ENCODE measurements at regions not wholly inside any gene's neighbourhood (a gene's known extent, or its start where the extent isn't known, plus 50 kb on each side); places are given as distances from the start of the nearest gene placed in this dataset.

DNA sequence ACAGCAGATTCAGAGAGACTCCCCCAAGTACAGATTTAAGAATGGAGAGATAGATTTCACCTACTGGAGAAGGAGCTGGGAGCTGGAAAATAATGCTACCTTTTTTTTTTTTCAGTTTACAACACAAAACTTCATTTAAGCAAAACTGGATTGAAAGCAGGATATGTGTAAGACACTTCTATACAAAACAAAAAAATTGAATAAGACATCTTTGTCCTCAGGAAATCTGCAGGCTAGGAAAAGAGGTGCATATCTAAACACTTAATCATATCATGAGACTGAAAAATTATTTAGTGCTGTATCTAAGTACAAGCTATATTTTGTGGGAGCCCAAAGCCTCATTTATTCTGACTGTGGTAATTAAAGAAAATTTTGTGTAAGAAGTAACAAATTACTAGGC lies 516.1 kb downstream of the ZIC1 start:
- Histone ChIP-seq H3K4me1 (ENCODE audit: control insufficient read depth, insufficient read depth, low read length) (no peaks in the 10 kb centered on the region), H3K4me2 (ENCODE audit: control insufficient read depth, insufficient read depth) (no peak overlapping the region), H4K20me1 (ENCODE audit: control insufficient read depth, insufficient read depth) (no peaks in the 10 kb centered on the region), H3K79me2 (ENCODE audit: control insufficient read depth, insufficient read depth, low read length) (no peaks in the 10 kb centered on the region), H2AFZ (ENCODE audit: control insufficient read depth, low read depth, low read length) (no peak overlapping the region), H3K36me3 (ENCODE audit: control insufficient read depth in 2 of 2, insufficient read depth in 2 of 2, low read length in 1 of 2) (no peaks in the 10 kb centered on the region), H3K27me3 (replicated peaks in 1 of 2; ENCODE audit: control insufficient read depth in 2 of 2, insufficient read depth in 2 of 2, low read length in 1 of 2) (no peaks in the 10 kb centered on the region), H3K27ac (ENCODE audit: control insufficient read depth, insufficient read depth) (no peak overlapping the region), H3K9me3 (replicated peaks; ENCODE audit: control insufficient read depth, insufficient read depth, low read length) (no peaks in the 10 kb centered on the region), H3K9ac (ENCODE audit: control insufficient read depth, insufficient read depth, low read length) (no peak overlapping the region), H3K4me3 (no peak overlapping the region)
- in situ Hi-C loops (cut with MboI) (no loop called here), intact Hi-C loops (cut with micrococcal nuclease; ENCODE audit: unreplicated experiment) (no loop called here)
- POLR2A ChIA-PET: interaction anchor here (0.6 kb wide), 1 partner anchor 11 kb away, joined by 3 read pairs; no protein-coding TSS in a partner anchor
- DNase-seq (ENCODE audit: low read depth, low spot score) (no peak), ATAC-seq (no peak), FAIRE-seq (no peak)
- CTCF ChIA-PET: interaction anchor here (0.6 to 1.7 kb wide), 6 partner anchors 10 to 152 kb away, joined by 3 to 5 read pairs (median 3); no protein-coding TSS in a partner anchor
- no TSS peak for BruUV-seq (replicated peaks)
- TF ChIP-seq PBX3 (IDR thresholded peaks at IDR 0.05; ENCODE audit: insufficient replicate concordance, low read depth, low read length) (no peak), NFYB (IDR thresholded peaks at IDR 0.05; ENCODE audit: insufficient read depth, low read depth, low read length) (no peak), NFXL1 (IDR thresholded peaks at IDR 0.05; ENCODE audit: borderline replicate concordance) (no peak), SREBF2 (IDR thresholded peaks at IDR 0.05; ENCODE audit: low read length) (no peak), GABPA (IDR thresholded peaks at IDR 0.05; ENCODE audit: low read depth) (no peak), RUNX3 (IDR thresholded peaks at IDR 0.05; ENCODE audit: low read length) (no peak), JUNB (IDR thresholded peaks at IDR 0.05) (no peak), CREM (IDR thresholded peaks at IDR 0.05; ENCODE audit: low read depth) (no peak), SMC3 (IDR thresholded peaks at IDR 0.05; ENCODE audit: borderline replicate concordance, low read length) (no peak), MEF2B (IDR thresholded peaks at IDR 0.05; ENCODE audit: partially characterized antibody, poor library complexity, severe bottlenecking) (no peak), MXI1 (IDR thresholded peaks at IDR 0.05; ENCODE audit: low read depth, low read length) (no peak), FOXK2 (IDR thresholded peaks at IDR 0.05) (no peak)
- TF ChIP-seq, protein P1, sequence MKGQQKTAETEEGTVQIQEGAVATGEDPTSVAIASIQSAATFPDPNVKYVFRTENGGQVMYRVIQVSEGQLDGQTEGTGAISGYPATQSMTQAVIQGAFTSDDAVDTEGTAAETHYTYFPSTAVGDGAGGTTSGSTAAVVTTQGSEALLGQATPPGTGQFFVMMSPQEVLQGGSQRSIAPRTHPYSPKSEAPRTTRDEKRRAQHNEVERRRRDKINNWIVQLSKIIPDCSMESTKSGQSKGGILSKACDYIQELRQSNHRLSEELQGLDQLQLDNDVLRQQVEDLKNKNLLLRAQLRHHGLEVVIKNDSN (IDR thresholded peaks at IDR 0.05; ENCODE audit: borderline replicate concordance, extremely low read length, insufficient read depth, low read depth, low read length): no peak
- RAD21 ChIA-PET (ENCODE audit: unreplicated experiment): interaction anchor here (0.7 to 1.0 kb wide), 3 partner anchors 11 to 805 kb away, joined by 3 read pairs; no protein-coding TSS in a partner anchor
- SMC1A ChIA-PET (ENCODE audit: uncharacterized antibody, unreplicated experiment): interaction anchor here (0.6 to 4.1 kb wide), 7 partner anchors 9 to 152 kb away, joined by 3 to 25 read pairs (median 3); no protein-coding TSS in a partner anchor
